ENCODE measurements at regions not wholly inside any gene's neighbourhood (a gene's known extent, or its start where the extent isn't known, plus 50 kb on each side); places are given as distances from the start of the nearest gene placed in this dataset.

DNA sequence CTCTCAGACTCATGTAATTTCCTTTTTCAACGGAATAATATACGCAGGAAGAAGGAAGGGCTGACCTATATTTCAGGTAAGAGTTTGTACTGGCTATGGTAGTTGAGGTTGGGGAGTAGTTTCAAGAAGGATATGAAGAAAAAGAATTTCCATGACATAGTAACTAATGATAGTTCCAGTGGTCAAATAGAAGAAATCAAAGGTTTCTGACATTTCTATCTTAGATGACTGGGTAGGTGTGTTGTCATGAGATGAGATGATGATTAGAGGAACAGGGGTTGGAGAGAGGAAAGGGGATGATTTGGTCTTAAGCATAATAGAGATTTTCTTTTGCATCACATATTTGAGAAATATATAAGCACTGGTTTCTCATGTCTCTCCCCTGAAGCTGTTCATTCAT lies 166.0 kb downstream of the SPATA31D1 start:
- 100% methylated on average over 2 of the region's 2 CpGs for WGBS

DNA sequence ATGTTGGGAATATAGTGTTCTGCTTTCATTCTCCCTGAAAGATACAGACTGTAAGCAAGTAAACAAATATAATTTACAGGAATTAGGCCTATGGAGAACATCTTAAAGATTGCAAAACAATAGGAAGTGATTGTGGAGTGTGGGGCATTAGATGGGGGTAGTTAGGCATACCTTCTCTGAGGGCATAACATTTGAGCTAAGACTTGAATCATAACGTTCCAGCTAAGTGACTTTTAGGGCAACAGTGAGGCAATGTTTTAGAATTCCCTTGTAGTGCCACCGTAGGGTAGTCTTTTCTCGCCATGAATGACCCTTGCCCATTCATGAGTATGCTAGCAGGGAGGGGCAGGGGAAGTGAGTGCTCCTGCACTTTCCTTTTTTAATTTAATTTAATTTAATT lies 173.3 kb downstream of the SPATA31D1 start:
- Histone ChIP-seq H3K4me3 (ENCODE audit: low read length) (no peak overlapping the region), H3K27me3 (ENCODE audit: insufficient read depth, low read length) (no peaks in the 10 kb centered on the region), H3K27ac (ENCODE audit: low read depth, low read length) (no peak overlapping the region), H3K9me3 (ENCODE audit: insufficient read depth, low read depth, low read length) (no peaks in the 10 kb centered on the region), H3K9ac (ENCODE audit: low read depth, low read length) (no peak overlapping the region), H3K4me1 (ENCODE audit: insufficient read depth, low read length) (peaks cover 4% of the 10 kb centered on the region; the same call in 1 of the 2 replicates), H3K36me3 (ENCODE audit: insufficient read depth, low read length) (no peaks in the 10 kb centered on the region)
- 94% methylated on average over 3 of the region's 3 CpGs for WGBS

More for the DNA sequence above, 166.0 kb downstream of the SPATA31D1 start:
- H3K4me1 ChIP-seq (ENCODE audit: insufficient read depth, low read length), result peaks cover 4% of the 10 kb centered on the region; the same call in 1 of the 2 replicates
- H3K4me3 ChIP-seq (ENCODE audit: low read length), result no peak overlapping the region
- no peak overlapping the region for H3K9ac ChIP-seq (ENCODE audit: low read depth, low read length)
- no peaks in the 10 kb centered on the region for H3K9me3 ChIP-seq (ENCODE audit: insufficient read depth, low read depth, low read length)
- no peak overlapping the region for H3K27ac ChIP-seq (ENCODE audit: low read depth, low read length)
- no peaks in the 10 kb centered on the region for H3K36me3 ChIP-seq (ENCODE audit: insufficient read depth, low read length)
- H3K27me3 ChIP-seq (ENCODE audit: insufficient read depth, low read length), result no peaks in the 10 kb centered on the region

- Histone ChIP-seq H3K4me1 (ENCODE audit: insufficient read depth, low read length) (no peaks in the 10 kb centered on the region), H3K9ac (ENCODE audit: low read depth, low read length) (no peak overlapping the region), H3K27ac (ENCODE audit: low read depth, low read length) (no peak overlapping the region), H3K36me3 (ENCODE audit: insufficient read depth, low read length) (no peaks in the 10 kb centered on the region), H3K4me3 (ENCODE audit: low read length) (no peak overlapping the region), H3K27me3 (ENCODE audit: insufficient read depth, low read length) (no peaks in the 10 kb centered on the region), H3K9me3 (ENCODE audit: insufficient read depth, low read depth, low read length) (no peaks in the 10 kb centered on the region)
- WGBS, result 89% methylated on average over 2 of the region's 2 CpGs
Measured at GRCh38 chr9:82164159-82164558, 175.6 kb downstream of the SPATA31D1 start.

- Histone ChIP-seq H3K36me3 (ENCODE audit: insufficient read depth, low read length) (no peaks in the 10 kb centered on the region), H3K9me3 (ENCODE audit: insufficient read depth, low read depth, low read length) (no peaks in the 10 kb centered on the region), H3K27me3 (ENCODE audit: insufficient read depth, low read length) (no peaks in the 10 kb centered on the region), H3K4me1 (ENCODE audit: insufficient read depth, low read length) (peaks cover 14% of the 10 kb centered on the region), H3K9ac (ENCODE audit: low read depth, low read length) (no peak overlapping the region), H3K4me3 (ENCODE audit: low read length) (no peak overlapping the region), H3K27ac (ENCODE audit: low read depth, low read length) (no peak overlapping the region)
- 84% methylated on average over 4 of the region's 4 CpGs for WGBS
Measured at GRCh38 chr9:82167296-82167695, 178.7 kb downstream of the SPATA31D1 start.

DNA sequence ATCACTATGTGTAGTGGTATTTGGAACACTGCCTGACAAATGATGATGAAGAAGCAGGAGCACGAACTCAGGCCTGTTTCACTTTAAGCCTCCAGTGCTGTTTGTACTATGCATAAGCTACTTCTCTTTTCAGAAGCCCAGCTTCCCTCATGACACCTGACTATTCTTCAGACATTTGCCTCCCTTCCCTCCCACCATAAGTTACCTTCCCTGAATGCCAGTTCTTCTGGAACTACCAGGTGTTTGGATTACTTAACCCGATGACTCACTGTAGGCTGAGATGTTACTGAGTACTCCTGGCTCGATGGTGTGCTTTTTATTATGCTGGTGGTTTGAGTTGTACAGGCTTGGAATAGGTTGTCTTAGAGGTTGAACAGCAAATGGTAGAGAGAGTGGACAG lies 180.0 kb downstream of the SPATA31D1 start:
- H3K4me1 ChIP-seq (ENCODE audit: insufficient read depth, low read length), result peaks cover 14% of the 10 kb centered on the region
- WGBS, result 96% methylated on average over 3 of the region's 3 CpGs
- no peaks in the 10 kb centered on the region for H3K9me3 ChIP-seq (ENCODE audit: insufficient read depth, low read depth, low read length)
- no peaks in the 10 kb centered on the region for H3K36me3 ChIP-seq (ENCODE audit: insufficient read depth, low read length)
- H3K4me3 ChIP-seq (ENCODE audit: low read length), result no peak overlapping the region
- no peaks in the 10 kb centered on the region for H3K27me3 ChIP-seq (ENCODE audit: insufficient read depth, low read length)
- no peak overlapping the region for H3K27ac ChIP-seq (ENCODE audit: low read depth, low read length)
- no peak overlapping the region for H3K9ac ChIP-seq (ENCODE audit: low read depth, low read length)

- WGBS, result 95% methylated on average over 2 of the region's 3 CpGs
Measured at GRCh38 chr9:82170866-82171265, 182.3 kb downstream of the SPATA31D1 start.

GRCh38 chr9:82171271-82171670 lies 182.7 kb downstream of the SPATA31D1 start:
- Histone ChIP-seq H3K27me3 (ENCODE audit: insufficient read depth, low read length) (no peaks in the 10 kb centered on the region), H3K4me3 (ENCODE audit: low read length) (no peak overlapping the region), H3K36me3 (ENCODE audit: insufficient read depth, low read length) (no peaks in the 10 kb centered on the region), H3K9me3 (ENCODE audit: insufficient read depth, low read depth, low read length) (no peaks in the 10 kb centered on the region), H3K9ac (ENCODE audit: low read depth, low read length) (no peak overlapping the region), H3K27ac (ENCODE audit: low read depth, low read length) (no peak overlapping the region), H3K4me1 (ENCODE audit: insufficient read depth, low read length) (peaks cover 14% of the 10 kb centered on the region)
- WGBS, result 95% methylated on average over 3 of the region's 3 CpGs

More at GRCh38 chr9:82170866-82171265, 182.3 kb downstream of the SPATA31D1 start:
- Histone ChIP-seq H3K4me1 (ENCODE audit: insufficient read depth, low read length) (peaks cover 14% of the 10 kb centered on the region), H3K27ac (ENCODE audit: low read depth, low read length) (no peak overlapping the region; the same call in 1 of the 2 replicates), H3K9ac (ENCODE audit: low read depth, low read length) (no peak overlapping the region), H3K4me3 (ENCODE audit: low read length) (no peak overlapping the region), H3K36me3 (ENCODE audit: insufficient read depth, low read length) (no peaks in the 10 kb centered on the region), H3K9me3 (ENCODE audit: insufficient read depth, low read depth, low read length) (no peaks in the 10 kb centered on the region), H3K27me3 (ENCODE audit: insufficient read depth, low read length) (no peaks in the 10 kb centered on the region)

DNA sequence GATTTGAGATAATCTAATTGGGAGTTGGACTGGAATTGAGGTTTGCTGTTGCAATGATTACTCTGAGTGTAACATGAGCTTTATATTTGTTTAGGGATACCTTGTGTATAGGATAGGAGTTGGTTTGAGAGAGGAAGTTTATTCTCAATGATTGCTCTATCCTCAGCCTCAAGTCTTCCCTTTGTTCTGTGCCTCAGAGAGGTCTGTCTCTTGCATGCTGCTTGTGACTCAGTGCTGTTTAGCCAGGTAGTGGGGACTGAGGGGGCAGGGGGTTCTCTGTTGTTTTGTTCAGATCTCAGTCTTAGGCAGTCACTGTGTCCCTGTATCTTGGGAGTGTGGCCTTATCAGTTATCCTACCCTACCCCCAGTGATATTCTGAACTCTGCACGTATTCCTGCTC lies 192.1 kb downstream of the SPATA31D1 start:
- Histone ChIP-seq H3K9me3 (ENCODE audit: insufficient read depth, low read depth, low read length) (no peaks in the 10 kb centered on the region), H3K27ac (ENCODE audit: low read depth, low read length) (no peak overlapping the region), H3K36me3 (ENCODE audit: insufficient read depth, low read length) (no peaks in the 10 kb centered on the region), H3K4me1 (ENCODE audit: insufficient read depth, low read length) (peaks cover 11% of the 10 kb centered on the region), H3K9ac (ENCODE audit: low read depth, low read length) (no peak overlapping the region), H3K4me3 (ENCODE audit: low read length) (no peak overlapping the region), H3K27me3 (ENCODE audit: insufficient read depth, low read length) (no peaks in the 10 kb centered on the region)
- WGBS, result 66% methylated on average over 1 of the region's 1 CpG

DNA sequence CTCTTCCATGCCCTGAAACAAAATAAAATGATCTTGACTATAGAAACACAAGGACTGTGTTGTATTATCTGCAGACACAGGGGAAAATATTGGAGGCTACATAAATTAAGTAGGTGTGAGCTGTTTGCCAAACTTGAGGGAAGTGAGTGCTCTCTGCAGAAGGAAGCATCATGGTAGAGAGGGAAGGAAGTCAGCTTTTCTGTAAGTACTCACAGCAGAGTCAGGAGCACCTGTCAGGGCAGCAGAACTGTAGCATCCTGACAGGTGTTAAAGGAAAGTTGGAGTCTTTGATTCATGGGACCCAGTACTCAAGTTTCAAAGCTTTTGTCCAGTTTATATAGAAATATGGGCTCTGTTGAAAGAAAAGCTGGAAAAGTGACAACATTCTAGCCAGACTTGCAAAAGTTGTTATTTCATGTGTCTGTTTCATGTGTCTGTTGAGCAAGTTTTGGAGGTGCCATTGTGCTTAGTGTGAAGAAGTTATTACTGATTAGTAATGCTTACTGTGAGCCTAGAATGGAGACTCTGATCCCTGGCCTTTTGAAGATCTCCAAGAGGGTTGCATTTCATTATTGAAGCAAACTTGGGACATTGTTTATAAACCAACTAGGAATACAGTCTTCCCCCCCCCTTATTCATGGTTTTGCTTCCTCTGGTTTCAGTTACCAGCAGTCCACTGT lies 194.7 kb downstream of the SPATA31D1 start:
- H3K27ac ChIP-seq (ENCODE audit: low read depth, low read length), result no peak overlapping the region
- H3K9me3 ChIP-seq (ENCODE audit: insufficient read depth, low read depth, low read length), result no peaks in the 10 kb centered on the region
- H3K4me1 ChIP-seq (ENCODE audit: insufficient read depth, low read length), result peaks cover 11% of the 10 kb centered on the region
- no peak overlapping the region for H3K9ac ChIP-seq (ENCODE audit: low read depth, low read length)
- no peaks in the 10 kb centered on the region for H3K36me3 ChIP-seq (ENCODE audit: insufficient read depth, low read length)
- H3K27me3 ChIP-seq (ENCODE audit: insufficient read depth, low read length), result no peaks in the 10 kb centered on the region
- no peak overlapping the region for H3K4me3 ChIP-seq (ENCODE audit: low read length)

- Histone ChIP-seq H3K4me1 (ENCODE audit: insufficient read depth, low read length) (peaks cover 11% of the 10 kb centered on the region), H3K36me3 (ENCODE audit: insufficient read depth, low read length) (no peaks in the 10 kb centered on the region), H3K9ac (ENCODE audit: low read depth, low read length) (no peak overlapping the region), H3K27ac (ENCODE audit: low read depth, low read length) (no peak overlapping the region), H3K27me3 (ENCODE audit: insufficient read depth, low read length) (no peaks in the 10 kb centered on the region), H3K9me3 (ENCODE audit: insufficient read depth, low read depth, low read length) (no peaks in the 10 kb centered on the region), H3K4me3 (ENCODE audit: low read length) (no peak overlapping the region)
- WGBS, result 91% methylated on average over 3 of the region's 3 CpGs
Measured at GRCh38 chr9:82184524-82184923, 196.0 kb downstream of the SPATA31D1 start.

DNA sequence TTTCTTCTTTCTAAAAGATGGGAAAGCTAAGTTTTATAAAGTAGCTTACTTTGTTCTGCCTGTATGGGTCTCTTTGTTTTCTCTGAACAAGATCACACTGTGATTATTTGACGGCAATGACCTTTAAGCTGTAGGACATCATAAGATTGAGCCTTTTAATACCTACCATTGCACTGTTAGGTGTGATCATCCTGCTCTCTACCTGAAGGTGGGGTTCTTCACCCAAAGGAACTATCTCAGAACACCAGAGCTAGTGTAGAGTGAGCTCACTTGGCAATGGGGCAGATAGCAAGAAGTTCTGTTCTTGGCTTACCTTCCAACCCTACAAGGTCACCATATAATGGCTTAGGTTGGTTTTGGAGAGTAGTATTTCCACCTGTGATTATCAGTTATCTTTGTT lies 200.2 kb downstream of the SPATA31D1 start:
- H3K27me3 ChIP-seq (ENCODE audit: insufficient read depth, low read length), result no peaks in the 10 kb centered on the region
- WGBS, result 100% methylated on average over 1 of the region's 1 CpG
- peaks cover 1% of the 10 kb centered on the region; the same call in 1 of the 2 replicates for H3K9me3 ChIP-seq (ENCODE audit: insufficient read depth, low read depth, low read length)
- H3K4me1 ChIP-seq (ENCODE audit: insufficient read depth, low read length), result no peaks in the 10 kb centered on the region; the same call in 1 of the 2 replicates
- H3K27ac ChIP-seq (ENCODE audit: low read depth, low read length), result no peak overlapping the region
- no peak overlapping the region for H3K9ac ChIP-seq (ENCODE audit: low read depth, low read length)
- no peaks in the 10 kb centered on the region for H3K36me3 ChIP-seq (ENCODE audit: insufficient read depth, low read length)
- no peak overlapping the region for H3K4me3 ChIP-seq (ENCODE audit: low read length)

Measured in HUES64 (cell line).